GM21367 (cell line): ENCODE measurements at regions not wholly inside any gene's neighbourhood (a gene's known extent, or its start where the extent isn't known, plus 50 kb on each side); places are given as distances from the start of the nearest gene placed in this dataset.

Experiments
- ATAC-seq: cut with Tn5 transposase; IDR thresholded peaks from one replicate; pipeline ENCODE4 v1.9.1; 2021; ENCODE audit not compliant: unreplicated experiment

DNA sequence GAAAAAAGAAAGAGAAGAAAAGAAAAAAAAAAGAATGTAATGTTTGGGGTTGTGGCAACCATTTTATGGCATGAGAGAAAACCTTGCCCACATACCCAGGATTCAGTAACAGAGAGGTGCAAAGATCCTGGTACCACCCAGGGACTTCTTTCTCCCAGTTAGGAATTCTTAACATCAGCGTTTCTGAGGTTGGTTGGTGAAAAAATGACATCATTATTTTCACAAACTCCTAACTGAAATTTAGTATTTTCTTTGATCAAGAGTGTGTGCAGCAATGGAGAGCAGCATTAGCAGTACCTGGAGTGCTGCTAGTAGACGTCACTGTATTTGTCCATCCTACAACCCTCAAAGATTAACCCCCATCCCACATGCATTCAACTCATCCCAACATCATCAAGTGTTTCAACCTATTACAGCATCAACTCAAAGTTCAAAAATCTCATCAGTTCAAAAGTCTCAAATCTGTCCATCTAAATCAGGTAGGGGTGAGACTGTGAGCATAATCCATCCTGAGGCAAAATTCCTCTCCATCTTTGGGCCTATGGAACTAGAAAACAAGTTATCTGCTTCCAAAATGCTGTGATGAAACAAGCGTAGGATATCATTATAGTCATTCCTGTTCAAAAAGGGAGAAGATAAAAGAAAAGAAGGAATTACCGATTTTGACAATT is 60.1 kb upstream of the MSX2 start:
- ATAC-seq = no peak

- ATAC-seq = no peak
Measured at GRCh38 chr5:174665347-174665746, 59.0 kb upstream of the MSX2 start.

DNA sequence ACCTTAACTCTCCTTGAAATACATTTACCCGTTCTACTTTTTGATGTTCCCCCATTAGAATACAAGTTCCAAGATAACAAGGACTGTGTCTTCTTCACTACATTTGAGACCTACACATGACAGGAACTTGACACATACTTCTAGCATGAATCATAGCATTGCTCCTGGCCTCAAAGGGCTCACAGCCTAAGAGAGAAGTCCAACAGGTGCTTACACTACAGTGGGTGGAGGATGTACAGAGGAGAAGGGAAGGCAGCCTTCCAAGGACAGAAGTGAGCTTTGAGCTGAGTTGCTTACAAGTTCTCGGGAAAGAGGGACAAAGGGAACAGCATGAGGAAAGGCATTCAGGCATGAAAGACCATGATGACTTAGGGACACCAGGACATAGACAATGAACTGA is 56.9 kb upstream of the MSX2 start:
- ATAC-seq = no peak

- ATAC-seq = no peak
Measured at GRCh38 chr5:174668349-174668748, 56.0 kb upstream of the MSX2 start.
